GM20000 (cell line): ENCODE measurements at regions not wholly inside any gene's neighbourhood (a gene's known extent, or its start where the extent isn't known, plus 50 kb on each side); places are given as distances from the start of the nearest gene placed in this dataset.

Experiments used
- DNase-seq: peaks from one replicate; pipeline ENCODE4 v3.0.0; 2012; ENCODE audit warnings: low spot score
- CTCF ChIP-seq: IDR thresholded peaks from 2 replicates; pipeline ENCODE4 v1.5.1; 2012; ENCODE audit warnings: mild to moderate bottlenecking, control low read depth; ENCODE audit errors: extremely low read depth, missing control alignments

- no peak for DNase-seq
- no peak for TF ChIP-seq CTCF
Observed at GRCh38 chr19:27770095-27770494, 1442.9 kb downstream of the UQCRFS1 start.

DNA sequence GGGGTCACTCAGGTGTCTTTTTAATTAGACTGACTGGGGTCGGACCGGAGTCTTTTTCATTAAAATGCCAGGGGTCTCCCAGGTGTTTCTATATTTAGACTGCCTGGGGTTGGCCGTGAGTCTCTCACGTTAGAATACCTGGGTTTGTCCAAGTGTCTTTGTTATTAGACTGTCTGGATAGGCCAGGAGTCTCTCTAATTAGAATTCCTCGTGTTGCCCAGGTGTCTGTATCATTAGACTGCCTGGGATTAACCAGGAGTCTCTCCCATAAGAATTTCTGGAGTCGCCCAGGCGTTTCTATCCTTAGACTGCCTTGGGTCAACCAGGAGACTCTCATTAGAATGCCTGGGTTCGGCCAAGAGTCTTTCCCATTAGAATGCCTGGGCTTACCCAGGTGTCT is 1445.7 kb downstream of the UQCRFS1 start:
- no peak for DNase-seq
- no peak for TF ChIP-seq CTCF

DNA sequence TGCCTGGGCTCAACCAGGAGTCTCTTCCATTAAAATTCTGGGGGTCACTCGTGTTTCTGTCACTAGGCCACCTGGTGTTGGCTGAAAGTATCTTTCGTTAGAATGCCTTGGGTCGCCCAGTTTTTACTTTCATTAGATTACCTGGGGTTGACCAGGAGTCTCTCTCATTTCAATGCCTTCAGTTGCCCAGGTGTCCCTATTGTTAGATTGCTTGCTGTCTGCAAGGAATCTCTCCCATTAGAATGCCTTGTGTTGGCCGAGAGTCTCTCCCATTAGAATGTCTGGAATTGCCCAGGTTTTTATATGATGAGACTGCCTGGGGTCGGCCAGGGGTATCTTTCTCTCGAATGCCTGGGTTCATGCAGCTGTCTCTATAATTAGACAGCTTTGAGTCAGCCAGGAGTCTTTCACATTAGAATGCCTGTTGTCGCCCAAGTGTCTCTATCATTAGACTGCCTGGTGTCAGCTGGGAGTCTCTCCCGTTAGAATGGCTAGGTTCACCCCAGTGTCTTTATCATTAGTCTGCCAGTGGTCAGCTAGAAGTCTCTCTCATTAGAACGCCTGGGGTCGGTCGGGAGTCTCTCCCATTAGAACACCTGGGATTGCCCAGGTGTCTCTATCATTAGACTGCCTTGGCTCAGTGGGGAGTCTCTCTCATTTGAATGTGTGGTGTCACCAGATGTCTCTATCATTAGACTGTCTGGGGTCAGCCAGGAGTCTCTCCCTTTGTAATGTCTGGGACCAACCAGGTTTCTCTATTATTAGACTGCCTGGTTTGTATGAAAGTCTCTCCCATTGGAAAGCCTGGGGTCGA is 1446.8 kb downstream of the UQCRFS1 start:
- DNase-seq, result no peak
- TF ChIP-seq CTCF, result no peak

GRCh38 chr19:27765397-27765796 is 1447.6 kb downstream of the UQCRFS1 start:
- no peak for TF ChIP-seq CTCF
- no peak for DNase-seq

- TF ChIP-seq CTCF, result no peak
- DNase-seq, result no peak
Observed at GRCh38 chr19:27764186-27764804, 1448.7 kb downstream of the UQCRFS1 start.

GRCh38 chr19:27762933-27763332 is 1450.0 kb downstream of the UQCRFS1 start:
- DNase-seq, result no peak
- no peak for TF ChIP-seq CTCF

DNA sequence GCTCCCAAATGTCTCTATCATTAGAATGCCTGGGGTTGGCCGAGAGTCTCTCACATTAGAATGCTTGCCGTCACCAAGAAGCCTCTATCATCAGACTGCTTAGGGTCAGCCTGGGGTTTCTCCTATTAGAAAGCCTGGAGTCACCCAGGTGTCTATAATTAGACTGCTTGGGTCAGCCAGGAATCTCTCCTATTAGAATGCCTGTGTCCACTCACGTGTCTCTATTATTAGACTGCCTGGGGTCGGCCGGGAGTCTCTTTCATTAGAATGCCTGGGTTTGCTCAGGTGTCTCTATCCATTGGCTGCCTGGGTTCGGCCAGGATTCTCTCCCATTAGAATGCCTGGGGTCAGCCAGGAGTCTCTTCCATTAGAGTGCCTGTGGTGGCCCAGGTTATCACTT is 1453.1 kb downstream of the UQCRFS1 start:
- no peak for DNase-seq
- TF ChIP-seq CTCF, result no peak
